NCI-H1417 treated with DMSO at 0.1 percent for 48 hours (cell line): ENCODE measurements at regions not wholly inside any gene's neighbourhood (a gene's known extent, or its start where the extent isn't known, plus 50 kb on each side); places are given as distances from the start of the nearest gene placed in this dataset.

Source experiments
- DNase-seq: peaks from one replicate; lab custom pipeline; 2025; lab: John Stamatoyannopoulos, UW

GRCh38 chr6:19037607-19038006, 650.5 kb downstream of the RNF144B start:
- DNase-seq: no peak

DNA sequence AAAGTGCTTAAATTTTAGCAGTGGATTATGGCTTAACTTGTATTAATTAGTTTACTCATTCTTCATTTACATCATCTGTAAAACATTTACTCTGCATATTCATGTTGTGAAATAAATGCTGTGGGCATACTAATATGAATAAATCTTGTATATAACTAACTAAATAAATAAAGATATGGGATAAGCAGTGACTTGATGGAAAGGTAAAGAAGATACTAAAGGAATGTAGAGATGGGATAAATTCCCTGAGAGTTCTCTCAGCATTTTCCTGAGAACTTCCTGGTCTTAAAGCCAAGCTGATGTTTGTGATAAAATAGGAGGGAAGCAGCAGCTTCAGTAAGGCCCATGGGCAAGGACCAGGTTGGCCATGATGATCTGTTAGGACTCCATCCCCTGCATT, 652.1 kb downstream of the RNF144B start:
- DNase-seq: no peak

- no peak for DNase-seq
Measured at GRCh38 chr6:19041906-19042305, 654.8 kb downstream of the RNF144B start.

GRCh38 chr6:19042420-19042819, 655.3 kb downstream of the RNF144B start:
- no peak for DNase-seq

DNA sequence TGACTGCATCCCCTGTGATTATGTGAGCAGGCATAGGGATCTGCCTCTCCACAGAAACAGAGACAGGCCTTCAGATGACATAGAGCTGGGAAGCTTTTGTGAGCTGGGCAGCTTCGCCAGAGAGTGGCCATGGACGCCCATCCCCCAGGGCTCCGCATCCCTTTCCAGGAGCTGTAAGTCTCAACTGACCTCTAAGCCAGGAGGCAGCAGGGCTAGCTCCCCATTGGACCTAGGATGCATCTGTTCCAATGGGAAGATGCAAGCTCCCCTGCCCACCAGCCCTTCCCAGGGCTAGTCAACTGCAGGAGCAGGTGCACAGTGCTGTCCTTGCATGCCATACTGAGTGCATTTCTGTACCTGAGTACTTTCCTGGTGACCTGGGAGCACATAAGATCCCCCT, 663.6 kb downstream of the RNF144B start:
- no peak for DNase-seq

- DNase-seq: no peak
Measured at GRCh38 chr6:19052219-19052618, 665.1 kb downstream of the RNF144B start.

DNA sequence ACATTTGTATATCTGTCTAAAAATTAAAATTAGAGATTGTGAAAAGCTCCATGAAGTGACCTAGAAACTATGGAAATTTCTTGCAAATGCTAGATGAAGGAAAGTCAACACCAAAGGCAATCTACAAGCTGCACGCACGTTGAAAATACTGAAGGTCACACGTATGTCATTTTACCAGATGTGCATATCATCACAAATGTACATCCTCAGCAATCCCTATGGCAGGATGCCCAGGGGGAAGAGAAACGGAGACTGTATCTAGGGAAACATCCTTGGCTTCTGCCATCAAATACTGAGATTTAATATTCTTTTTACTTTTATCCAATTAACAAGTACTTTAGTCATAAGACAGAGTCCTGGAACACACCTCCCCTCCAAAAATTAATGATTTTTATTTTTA, 672.0 kb downstream of the RNF144B start:
- no peak for DNase-seq

GRCh38 chr6:19067165-19067564, 680.0 kb downstream of the RNF144B start:
- no peak for DNase-seq

DNA sequence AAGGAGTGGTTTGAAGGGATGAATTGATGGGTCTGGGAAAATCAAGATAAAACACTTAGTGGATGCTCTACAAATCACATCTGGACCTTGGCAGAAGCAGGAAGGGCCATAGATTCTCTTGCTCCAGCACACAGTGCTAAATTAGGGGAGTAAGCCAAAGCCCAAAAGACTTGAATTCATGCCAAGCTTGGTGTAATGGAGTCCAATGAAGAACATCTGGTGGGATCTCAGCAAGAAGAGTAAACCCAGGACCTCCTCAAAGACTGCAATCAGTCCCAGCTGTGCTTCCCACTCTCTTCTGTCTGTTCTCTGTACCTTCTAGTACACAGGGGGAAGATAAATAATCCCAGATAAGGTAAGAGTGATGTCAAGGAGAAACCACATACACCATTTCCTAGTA, 683.4 kb downstream of the RNF144B start:
- no peak for DNase-seq

DNA sequence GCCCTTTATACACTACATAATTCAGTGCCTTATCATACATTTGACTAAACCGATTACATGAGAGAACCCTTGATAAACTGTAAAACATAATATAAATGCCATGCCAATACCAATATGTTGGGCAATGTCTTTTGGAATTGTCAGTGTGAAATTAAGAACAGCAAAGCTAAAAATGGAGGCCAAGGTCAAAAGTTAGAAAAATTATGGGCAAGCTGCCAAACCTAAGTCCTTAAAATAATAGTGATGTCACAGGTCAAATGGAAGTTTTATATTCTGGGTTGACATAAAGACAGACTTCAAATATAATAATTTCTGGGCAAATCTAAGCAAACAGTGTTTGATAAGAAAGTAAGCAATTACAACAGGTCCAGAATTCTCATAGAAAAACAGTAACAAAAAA, 696.7 kb downstream of the RNF144B start:
- no peak for DNase-seq

DNA sequence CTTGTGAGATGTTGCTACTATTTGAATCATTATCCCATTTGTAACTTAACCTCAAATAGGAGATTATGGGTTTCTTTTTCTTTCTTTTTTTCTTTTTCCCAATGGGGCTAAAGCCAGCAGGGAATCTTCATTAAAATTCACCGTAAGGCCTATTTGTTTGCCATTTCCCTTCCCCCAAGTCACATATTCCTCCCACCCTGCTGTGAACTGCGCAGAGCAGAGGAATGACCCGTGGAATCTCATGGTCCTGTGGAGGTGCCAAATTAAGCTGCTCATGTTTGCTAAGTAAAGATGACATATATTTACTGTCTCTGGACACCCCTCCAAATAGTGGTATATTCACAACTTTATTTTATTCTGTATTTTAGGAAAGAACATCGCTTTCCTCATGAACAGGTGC, 699.3 kb downstream of the RNF144B start:
- no peak for DNase-seq

- DNase-seq: no peak
Measured at GRCh38 chr6:19087296-19087695, 700.1 kb downstream of the RNF144B start.

DNA sequence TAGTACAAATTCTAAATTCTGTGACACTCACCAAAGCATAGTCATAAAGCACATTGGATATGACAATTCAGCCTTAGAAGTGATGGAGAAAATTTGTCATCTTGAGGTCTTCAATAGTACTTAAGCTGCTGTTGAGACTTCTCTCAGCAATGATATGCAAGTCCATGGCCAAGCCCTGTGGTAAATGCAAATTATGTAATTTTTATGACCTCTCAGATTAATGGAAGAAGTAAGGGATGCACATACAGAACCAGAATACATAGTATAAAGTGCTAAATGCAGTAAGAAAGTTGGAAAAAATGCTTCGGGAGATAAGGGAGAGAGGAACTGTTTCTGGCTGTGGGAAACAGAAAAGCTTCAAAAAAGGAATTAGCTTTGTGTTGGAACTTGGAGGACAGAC, 700.7 kb downstream of the RNF144B start:
- no peak for DNase-seq

DNA sequence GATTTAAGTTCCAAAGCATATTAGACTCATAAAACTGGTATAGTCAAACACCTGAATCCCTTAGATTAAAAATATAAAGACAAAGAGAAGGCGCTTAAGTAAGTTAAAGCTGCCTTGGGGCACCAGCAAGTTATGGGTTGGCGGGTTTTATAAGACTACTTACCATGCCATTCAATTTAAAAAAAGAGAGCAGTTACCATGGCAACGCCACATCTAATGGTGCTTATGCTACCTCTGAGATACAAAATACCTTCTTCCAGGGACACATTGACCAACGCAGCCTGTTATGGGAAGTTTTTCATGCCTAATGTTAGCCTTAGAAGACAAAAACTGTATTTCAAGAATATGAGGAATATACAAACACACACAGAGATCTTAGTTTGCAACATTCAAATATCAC, 713.6 kb downstream of the RNF144B start:
- no peak for DNase-seq

DNA sequence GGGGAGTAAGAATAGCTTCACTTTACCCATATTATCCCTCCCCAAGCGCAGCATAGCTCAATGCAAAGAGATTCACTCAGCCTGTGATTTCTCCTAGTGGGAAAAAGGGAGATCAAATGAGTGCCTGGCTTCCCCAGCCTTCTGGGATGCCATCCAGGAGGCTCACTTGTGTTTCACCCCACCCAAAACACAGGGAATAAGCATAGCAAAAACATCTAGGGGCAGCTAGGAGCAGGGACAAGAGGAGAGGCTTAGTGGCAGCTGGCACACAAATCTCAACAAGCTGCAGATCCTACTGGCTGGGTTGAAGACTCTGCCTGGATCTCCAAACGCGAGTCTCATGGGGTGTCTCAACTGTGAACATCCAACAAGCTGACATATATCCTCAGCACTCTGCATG, 715.8 kb downstream of the RNF144B start:
- no peak for DNase-seq

DNA sequence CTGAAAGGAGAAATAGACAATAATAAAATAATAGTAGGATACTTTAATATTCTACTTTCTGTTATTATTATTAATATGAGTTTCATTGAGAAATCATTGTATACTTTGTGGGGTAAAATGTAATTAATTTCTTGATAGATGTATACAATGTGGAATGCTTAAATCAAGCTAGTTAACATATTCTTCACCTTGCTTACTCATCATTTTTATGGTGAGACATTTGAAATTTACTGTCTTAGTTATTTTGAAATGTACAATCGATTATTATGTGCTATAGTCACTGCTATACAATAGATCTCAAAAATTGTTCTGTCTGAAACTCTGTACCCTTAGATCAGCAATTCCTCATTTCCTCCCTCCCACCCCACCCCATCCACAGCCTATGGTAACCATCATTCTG, 720.3 kb downstream of the RNF144B start:
- DNase-seq: no peak

DNA sequence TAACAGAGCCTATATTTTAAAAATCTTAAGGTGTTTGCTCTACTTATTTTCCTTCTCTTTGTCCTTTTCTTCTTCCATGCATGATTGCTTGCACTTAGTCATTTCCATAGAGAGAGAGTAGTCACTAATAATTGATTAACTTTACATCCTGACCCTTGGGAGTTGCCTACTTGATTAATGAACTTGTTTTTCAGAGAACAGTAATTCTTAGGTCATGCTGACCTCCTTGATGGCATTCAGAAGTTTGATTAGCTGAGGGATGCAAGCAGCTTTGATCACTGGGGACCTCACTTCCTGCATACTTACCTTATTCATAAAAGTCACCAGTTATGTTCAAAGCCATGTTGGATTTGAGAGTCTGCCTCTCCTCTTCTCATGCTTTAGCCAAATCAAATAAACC, 715.6 kb upstream of the ID4 start:
- DNase-seq: no peak

DNA sequence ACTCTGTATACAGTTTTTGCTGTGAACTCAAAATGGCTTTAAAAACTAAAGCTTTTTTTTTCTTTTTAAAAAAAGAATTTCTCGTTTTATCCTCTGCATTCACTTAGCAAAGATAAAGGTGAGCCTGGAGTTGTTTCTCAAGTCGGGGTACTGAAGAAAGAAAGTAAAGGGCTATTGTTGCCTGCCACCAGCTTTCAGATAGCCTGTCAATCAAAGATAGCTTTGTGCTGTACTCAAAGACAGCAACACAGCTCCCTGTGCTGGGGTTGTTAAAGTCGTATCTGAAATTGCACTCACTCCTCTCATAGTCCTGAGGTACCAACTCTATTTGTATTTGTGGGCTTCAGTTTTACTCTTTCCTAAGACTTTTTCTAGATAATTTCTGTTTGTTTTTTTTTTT, 710.1 kb upstream of the ID4 start:
- DNase-seq: no peak

DNA sequence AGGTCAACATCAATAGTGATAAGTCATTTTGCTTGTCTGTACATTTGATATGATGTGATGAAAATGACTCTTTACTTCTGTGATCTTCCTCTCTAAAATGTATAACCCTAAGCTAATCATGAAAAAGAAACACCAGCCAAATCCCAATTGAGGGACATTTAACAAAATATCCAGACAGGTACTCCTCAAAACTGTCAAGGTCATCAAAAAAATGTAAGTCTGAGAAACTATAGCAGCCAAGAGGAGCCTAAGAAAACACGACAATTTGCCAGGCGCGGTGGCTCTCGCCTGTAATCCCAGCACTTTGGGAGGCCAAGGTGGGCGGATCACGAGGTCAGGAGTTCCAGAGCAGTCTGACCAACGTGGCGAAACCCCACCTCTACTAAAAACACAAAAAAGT, 708.5 kb upstream of the ID4 start:
- no peak for DNase-seq

GRCh38 chr6:19135706-19136105, 701.5 kb upstream of the ID4 start:
- DNase-seq: no peak

GRCh38 chr6:19137505-19137904, 699.7 kb upstream of the ID4 start:
- DNase-seq: no peak

DNA sequence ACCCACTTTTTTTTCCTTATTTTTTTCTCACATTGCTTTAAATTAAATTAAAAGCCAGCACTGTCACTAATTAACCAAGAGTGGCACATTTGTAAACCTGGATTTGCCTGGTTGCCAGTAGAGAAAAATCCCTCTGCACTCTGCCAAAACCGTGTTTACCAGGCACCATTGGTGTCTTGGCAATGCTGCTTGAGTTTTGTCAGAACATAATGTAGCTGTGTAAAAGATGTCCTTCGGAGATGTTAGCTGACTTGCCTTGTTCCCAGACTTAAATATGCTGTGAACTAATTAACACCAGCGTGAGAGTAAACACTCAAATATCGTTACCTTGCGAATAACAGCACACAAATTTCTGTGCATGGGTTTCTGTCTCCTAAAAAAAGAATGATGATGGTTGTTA, 694.9 kb upstream of the ID4 start:
- DNase-seq: no peak

GRCh38 chr6:19150307-19150706, 686.9 kb upstream of the ID4 start:
- DNase-seq: no peak

GRCh38 chr6:19153270-19153980, 683.7 kb upstream of the ID4 start:
- no peak for DNase-seq

- no peak for DNase-seq
Measured at GRCh38 chr6:19153981-19154295, 683.2 kb upstream of the ID4 start.
